Activated CD8-positive, alpha-beta T cell treated with anti-CD3 and anti-CD28 coated beads, Interleukin-2, amount 10 ng/mL, durations not matched to agents 7 days and 5 days (primary cell): ENCODE measurements at regions not wholly inside any gene's neighbourhood (a gene's known extent, or its start where the extent isn't known, plus 50 kb on each side); places are given as distances from the start of the nearest gene placed in this dataset.

Source experiments
- ATAC-seq: fragments of 150-1000 bp; cut with Tn5 transposase; one replicate; pipeline ENCODE4 v1.10.0; 2021; ENCODE audit warnings: moderate library complexity
- CTCF ChIA-PET: fragments of 350-600 bp; sonication (Branson Sonifier 250); formaldehyde crosslinking; loops from one replicate; lab custom pipeline; 2021; ENCODE audit warnings: antibody characterized with exemption; lab: Charles Lee
- POLR2A ChIA-PET: fragments of 350-600 bp; sonication (Branson Sonifier 250); formaldehyde crosslinking; loops from one replicate; lab custom pipeline; 2021; ENCODE audit warnings: antibody characterized with exemption; lab: Charles Lee
- DNase-seq: peaks from one replicate; pipeline ENCODE4 v3.0.0-alpha.2; 2020
- H3K27ac Mint-ChIP-seq: one replicate; pipeline ENCODE4 v1.8.0; 2021; ENCODE audit warnings: mild to moderate bottlenecking, mixed read lengths
- H3K27me3 Mint-ChIP-seq: one replicate; pipeline ENCODE4 v1.8.0; 2021; ENCODE audit warnings: low read depth, mixed read lengths
- H3K36me3 Mint-ChIP-seq: one replicate; pipeline ENCODE4 v1.8.0; 2021; ENCODE audit warnings: low read depth, mixed read lengths
- H3K4me1 Mint-ChIP-seq: one replicate; pipeline ENCODE4 v1.8.0; 2021; ENCODE audit warnings: low read depth, mixed read lengths
- H3K4me3 Mint-ChIP-seq: one replicate; pipeline ENCODE4 v1.8.0; 2021; ENCODE audit warnings: mild to moderate bottlenecking, mixed read lengths
- H3K9me3 Mint-ChIP-seq: one replicate; pipeline ENCODE4 v1.8.0; 2022; ENCODE audit warnings: mixed read lengths; ENCODE audit not compliant: insufficient read depth

DNA sequence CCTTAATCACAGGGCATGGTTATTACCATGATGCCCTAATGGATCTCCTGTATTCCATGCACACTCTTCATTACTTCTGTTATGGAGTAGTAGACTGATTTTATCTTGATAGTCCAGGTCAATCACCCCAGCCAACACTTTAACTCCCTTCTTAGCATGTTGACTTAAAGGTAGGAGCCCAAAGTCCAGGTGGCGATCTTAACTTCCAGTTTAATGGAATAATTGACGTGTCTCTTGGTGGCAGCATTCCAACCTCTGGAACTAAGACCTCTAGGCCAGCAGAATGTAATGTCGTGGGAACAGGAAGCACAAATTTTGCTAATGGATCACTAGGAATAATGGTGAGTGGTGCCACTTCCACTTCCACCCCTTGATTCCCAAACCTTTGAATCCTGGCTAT lies 687.2 kb upstream of the SGO1 start:
- Mint-ChIP-seq H3K27me3 (no peaks in the 10 kb centered on the region), H3K9me3 (peaks cover 14% of the 10 kb centered on the region), H3K36me3 (no peaks in the 10 kb centered on the region), H3K27ac (no peak overlapping the region), H3K4me1 (no peaks in the 10 kb centered on the region), H3K4me3 (no peak overlapping the region)
- ATAC-seq (no peak), DNase-seq (no peak)
- POLR2A ChIA-PET = no interaction called here
- CTCF ChIA-PET = no interaction called here

GRCh38 chr3:20870106-20870899 lies 684.3 kb upstream of the SGO1 start:
- DNase-seq = no peak
- Mint-ChIP-seq H3K4me1 (no peaks in the 10 kb centered on the region), H3K27me3 (no peaks in the 10 kb centered on the region), H3K27ac (no peak overlapping the region), H3K9me3 (peaks cover 30% of the 10 kb centered on the region), H3K4me3 (no peak overlapping the region), H3K36me3 (no peaks in the 10 kb centered on the region)
- CTCF ChIA-PET = no interaction called here
- POLR2A ChIA-PET = no interaction called here
- ATAC-seq = no peak

DNA sequence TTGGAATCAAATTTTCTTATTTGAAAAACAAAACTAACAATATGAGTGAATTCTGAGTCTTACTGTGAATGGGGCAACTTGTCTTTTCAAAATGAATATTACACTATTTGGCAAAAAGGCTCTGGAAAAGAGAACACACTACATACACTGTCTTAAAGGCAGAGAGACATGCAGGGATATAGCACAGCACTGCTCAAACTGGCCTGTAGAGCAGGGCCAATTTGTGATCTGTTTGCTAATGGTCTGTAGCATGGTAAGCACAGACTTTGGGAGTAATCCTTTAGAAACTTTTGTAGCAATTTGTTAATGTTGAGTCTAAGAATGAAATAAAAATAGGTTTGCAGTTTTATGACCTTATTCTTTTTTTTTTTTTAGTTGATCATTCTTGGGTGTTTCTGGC lies 679.8 kb upstream of the SGO1 start:
- Mint-ChIP-seq H3K4me1 (no peaks in the 10 kb centered on the region), H3K27ac (no peak overlapping the region), H3K9me3 (peaks cover 25% of the 10 kb centered on the region), H3K36me3 (no peaks in the 10 kb centered on the region), H3K27me3 (no peaks in the 10 kb centered on the region), H3K4me3 (no peak overlapping the region)
- DNase-seq = no peak
- no peak for ATAC-seq
- CTCF ChIA-PET = no interaction called here
- POLR2A ChIA-PET = no interaction called here

GRCh38 chr3:20861454-20861853 lies 675.4 kb upstream of the SGO1 start:
- POLR2A ChIA-PET = no interaction called here
- ATAC-seq = no peak
- Mint-ChIP-seq H3K9me3 (peaks cover 16% of the 10 kb centered on the region), H3K27me3 (no peaks in the 10 kb centered on the region), H3K4me3 (no peak overlapping the region), H3K36me3 (no peaks in the 10 kb centered on the region), H3K4me1 (no peaks in the 10 kb centered on the region), H3K27ac (no peak overlapping the region)
- CTCF ChIA-PET = no interaction called here
- DNase-seq = no peak

- no peak for DNase-seq
- H3K4me1 Mint-ChIP-seq = no peaks in the 10 kb centered on the region
- no peak for ATAC-seq
- H3K4me3 Mint-ChIP-seq = no peak overlapping the region
- H3K36me3 Mint-ChIP-seq = no peaks in the 10 kb centered on the region
- H3K27ac Mint-ChIP-seq = no peak overlapping the region
- peaks cover 8% of the 10 kb centered on the region for H3K9me3 Mint-ChIP-seq
- ChIA-PET POLR2A (no interaction called here), CTCF (no interaction called here)
- no peaks in the 10 kb centered on the region for H3K27me3 Mint-ChIP-seq
Observed at GRCh38 chr3:20857636-20858035, 671.6 kb upstream of the SGO1 start.

GRCh38 chr3:20853890-20854289 lies 667.9 kb upstream of the SGO1 start:
- POLR2A ChIA-PET = no interaction called here
- Mint-ChIP-seq H3K36me3 (no peaks in the 10 kb centered on the region), H3K4me3 (no peak overlapping the region), H3K27ac (no peak overlapping the region), H3K27me3 (no peaks in the 10 kb centered on the region), H3K9me3 (peaks cover 12% of the 10 kb centered on the region), H3K4me1 (no peaks in the 10 kb centered on the region)
- ATAC-seq = no peak
- no peak for DNase-seq
- CTCF ChIA-PET = no interaction called here

DNA sequence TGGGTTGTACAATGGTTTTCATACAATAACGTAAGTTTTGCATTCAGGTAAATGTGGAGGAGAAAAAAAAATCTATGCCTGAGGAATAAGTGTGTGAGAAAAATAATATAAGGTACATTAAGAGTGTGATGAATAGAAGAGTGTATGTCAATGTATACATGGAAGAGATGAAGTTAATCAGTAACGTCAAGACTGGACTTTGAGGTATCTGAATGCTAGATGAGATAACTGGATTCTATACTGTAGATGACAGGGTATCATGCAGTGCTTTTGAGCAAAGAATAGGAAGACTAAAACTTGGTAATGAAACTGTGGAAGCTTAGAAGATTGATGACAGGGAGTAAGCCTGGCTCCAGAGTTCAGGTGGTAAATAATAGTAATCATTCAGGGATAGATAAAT lies 666.7 kb upstream of the SGO1 start:
- Mint-ChIP-seq H3K27me3 (no peaks in the 10 kb centered on the region), H3K27ac (no peak overlapping the region)

DNA sequence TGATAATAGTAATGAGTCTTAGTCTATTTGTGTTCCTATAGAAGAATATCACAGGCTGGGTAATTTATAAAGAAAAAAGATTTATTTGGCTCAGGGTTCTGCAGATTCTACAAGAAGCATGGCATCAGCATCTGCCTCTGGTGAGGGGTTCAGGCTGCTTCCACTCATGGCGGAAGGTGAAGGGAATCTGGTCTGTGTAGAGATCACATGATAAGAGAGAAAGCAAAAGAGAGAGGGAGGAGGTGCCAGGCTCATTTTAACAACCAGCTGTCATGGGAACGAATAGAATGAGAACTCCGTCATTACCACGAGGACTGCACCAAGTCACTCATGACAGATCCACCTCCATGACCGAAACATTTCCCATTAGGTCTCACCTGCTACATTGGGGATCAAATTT lies 664.0 kb upstream of the SGO1 start:
- Mint-ChIP-seq H3K27ac (no peak overlapping the region), H3K4me3 (no peak overlapping the region), H3K9me3 (peaks cover 15% of the 10 kb centered on the region), H3K4me1 (no peaks in the 10 kb centered on the region), H3K27me3 (no peaks in the 10 kb centered on the region), H3K36me3 (no peaks in the 10 kb centered on the region)
- DNase-seq = no peak
- ATAC-seq = no peak
- POLR2A ChIA-PET = no interaction called here
- CTCF ChIA-PET = no interaction called here

More for the DNA sequence above, 666.7 kb upstream of the SGO1 start:
- ChIA-PET POLR2A (no interaction called here), CTCF (no interaction called here)
- Mint-ChIP-seq H3K36me3 (no peaks in the 10 kb centered on the region), H3K4me1 (no peaks in the 10 kb centered on the region), H3K4me3 (no peak overlapping the region), H3K9me3 (peaks cover 14% of the 10 kb centered on the region)
- ATAC-seq = no peak
- DNase-seq = no peak

DNA sequence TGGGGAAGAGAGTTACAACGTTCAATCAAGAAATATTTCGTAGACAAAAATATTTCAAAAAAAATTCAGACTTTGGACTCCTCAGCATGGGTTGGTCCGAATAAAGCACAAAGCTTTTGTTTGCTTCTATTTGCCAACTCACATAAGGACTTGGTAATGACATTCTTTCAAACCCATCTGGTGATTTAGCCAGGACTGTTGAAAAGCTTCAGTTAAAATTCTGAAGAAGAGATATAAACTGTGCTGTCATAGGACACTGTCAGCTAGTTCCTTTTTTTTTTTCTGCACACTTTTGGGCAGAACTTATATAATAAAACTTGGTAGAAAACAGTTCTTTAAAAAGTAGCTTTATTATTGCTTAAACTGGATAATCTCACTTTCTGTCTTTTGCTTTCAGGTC lies 660.8 kb upstream of the SGO1 start:
- no peaks in the 10 kb centered on the region for H3K4me1 Mint-ChIP-seq
- DNase-seq (no peak), ATAC-seq (no peak)
- no peaks in the 10 kb centered on the region for H3K36me3 Mint-ChIP-seq
- peaks cover 29% of the 10 kb centered on the region for H3K9me3 Mint-ChIP-seq
- H3K27me3 Mint-ChIP-seq = no peaks in the 10 kb centered on the region
- H3K27ac Mint-ChIP-seq = no peak overlapping the region
- no peak overlapping the region for H3K4me3 Mint-ChIP-seq
- ChIA-PET CTCF (no interaction called here), POLR2A (no interaction called here)

GRCh38 chr3:20846066-20846465 lies 660.1 kb upstream of the SGO1 start:
- no peaks in the 10 kb centered on the region for H3K4me1 Mint-ChIP-seq
- CTCF ChIA-PET = no interaction called here
- H3K27me3 Mint-ChIP-seq = no peaks in the 10 kb centered on the region

GRCh38 chr3:20844851-20845250 lies 658.8 kb upstream of the SGO1 start:
- no peak for ATAC-seq
- ChIA-PET CTCF (no interaction called here), POLR2A (no interaction called here)
- no peaks in the 10 kb centered on the region for H3K27me3 Mint-ChIP-seq
- H3K4me3 Mint-ChIP-seq = no peak overlapping the region
- no peak overlapping the region for H3K27ac Mint-ChIP-seq
- peaks cover 41% of the 10 kb centered on the region for H3K9me3 Mint-ChIP-seq
- no peak for DNase-seq
- no peaks in the 10 kb centered on the region for H3K36me3 Mint-ChIP-seq
- H3K4me1 Mint-ChIP-seq = no peaks in the 10 kb centered on the region

More at GRCh38 chr3:20846066-20846465, 660.1 kb upstream of the SGO1 start:
- Mint-ChIP-seq H3K4me3 (no peak overlapping the region), H3K27ac (no peak overlapping the region), H3K36me3 (no peaks in the 10 kb centered on the region), H3K9me3 (peaks cover 34% of the 10 kb centered on the region)
- ATAC-seq (no peak), DNase-seq (no peak)
- POLR2A ChIA-PET = no interaction called here

DNA sequence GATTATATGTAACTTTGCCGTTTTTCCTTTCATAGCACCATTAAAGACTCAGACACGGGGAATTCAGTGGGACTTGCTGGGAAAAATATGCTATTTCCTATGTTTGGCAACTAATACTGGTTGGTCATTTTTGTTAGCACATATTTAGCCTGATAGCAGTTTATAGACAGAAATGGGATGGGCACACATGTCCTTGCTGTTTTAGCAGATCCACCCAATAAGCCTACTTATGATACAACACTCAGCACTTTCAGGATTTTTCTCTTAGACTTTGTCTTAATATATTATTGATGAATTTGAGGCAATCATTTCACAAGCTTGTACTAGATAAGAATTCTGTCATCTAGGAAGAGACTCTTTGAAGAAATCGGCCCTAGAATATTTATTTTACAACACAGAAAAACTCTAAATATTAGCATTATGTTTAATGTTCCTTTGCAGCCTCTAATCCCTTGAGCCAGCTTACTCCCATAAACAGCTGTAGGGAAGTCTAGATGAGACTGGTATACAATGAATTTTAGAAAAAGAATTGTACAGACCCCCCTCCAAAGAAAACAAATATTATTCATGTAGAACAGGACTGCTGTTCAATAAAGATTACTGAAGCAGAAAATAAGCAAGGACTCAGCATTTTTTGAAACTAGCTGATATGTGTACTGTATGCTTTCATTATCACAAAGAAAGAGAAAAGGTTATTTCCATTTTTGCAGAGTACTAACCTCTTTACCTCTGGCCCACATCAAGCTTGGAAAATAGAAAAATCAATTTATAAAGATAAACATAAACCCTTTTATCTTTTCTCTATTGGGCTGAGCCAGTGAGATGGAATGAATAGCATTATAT lies 656.8 kb upstream of the SGO1 start:
- no peak overlapping the region for H3K27ac Mint-ChIP-seq
- no peak overlapping the region for H3K4me3 Mint-ChIP-seq
- H3K9me3 Mint-ChIP-seq = peaks cover 36% of the 10 kb centered on the region
- H3K4me1 Mint-ChIP-seq = no peaks in the 10 kb centered on the region
- ATAC-seq = no peak
- POLR2A ChIA-PET = no interaction called here
- no peaks in the 10 kb centered on the region for H3K27me3 Mint-ChIP-seq
- no peak for DNase-seq
- CTCF ChIA-PET = no interaction called here
- H3K36me3 Mint-ChIP-seq = no peaks in the 10 kb centered on the region
